ENCODE measurements at regions not wholly inside any gene's neighbourhood (a gene's known extent, or its start where the extent isn't known, plus 50 kb on each side); places are given as distances from the start of the nearest gene placed in this dataset.

DNA sequence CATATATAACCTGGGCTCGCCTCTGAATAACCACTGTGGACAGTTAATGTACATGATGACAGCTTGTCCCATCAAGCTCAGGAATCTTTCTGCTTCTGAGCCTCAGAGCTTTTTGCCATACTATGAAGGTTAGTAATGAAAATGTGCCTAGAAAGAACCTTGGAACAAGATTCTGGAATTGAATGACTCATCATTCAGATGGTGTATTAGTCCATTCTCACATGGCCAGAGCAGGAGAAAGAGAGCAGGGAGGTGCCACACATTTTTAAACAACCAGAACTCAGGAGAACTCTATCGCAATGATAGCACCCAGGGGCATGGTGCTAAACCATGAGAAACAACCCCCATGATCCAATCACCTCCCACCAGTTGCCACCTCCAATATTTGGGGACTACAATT is 542.1 kb downstream of the PRR16 start:
- TF ChIP-seq, protein P1, sequence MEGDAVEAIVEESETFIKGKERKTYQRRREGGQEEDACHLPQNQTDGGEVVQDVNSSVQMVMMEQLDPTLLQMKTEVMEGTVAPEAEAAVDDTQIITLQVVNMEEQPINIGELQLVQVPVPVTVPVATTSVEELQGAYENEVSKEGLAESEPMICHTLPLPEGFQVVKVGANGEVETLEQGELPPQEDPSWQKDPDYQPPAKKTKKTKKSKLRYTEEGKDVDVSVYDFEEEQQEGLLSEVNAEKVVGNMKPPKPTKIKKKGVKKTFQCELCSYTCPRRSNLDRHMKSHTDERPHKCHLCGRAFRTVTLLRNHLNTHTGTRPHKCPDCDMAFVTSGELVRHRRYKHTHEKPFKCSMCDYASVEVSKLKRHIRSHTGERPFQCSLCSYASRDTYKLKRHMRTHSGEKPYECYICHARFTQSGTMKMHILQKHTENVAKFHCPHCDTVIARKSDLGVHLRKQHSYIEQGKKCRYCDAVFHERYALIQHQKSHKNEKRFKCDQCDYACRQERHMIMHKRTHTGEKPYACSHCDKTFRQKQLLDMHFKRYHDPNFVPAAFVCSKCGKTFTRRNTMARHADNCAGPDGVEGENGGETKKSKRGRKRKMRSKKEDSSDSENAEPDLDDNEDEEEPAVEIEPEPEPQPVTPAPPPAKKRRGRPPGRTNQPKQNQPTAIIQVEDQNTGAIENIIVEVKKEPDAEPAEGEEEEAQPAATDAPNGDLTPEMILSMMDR (IDR thresholded peaks at IDR 0.05): no peak
- TF ChIP-seq POLR2AphosphoS5 (IDR thresholded peaks at IDR 0.05): no peak
- no peak for TF ChIP-seq POLR2A (IDR thresholded peaks at IDR 0.05)
